GM23248 (cell line): ENCODE measurements at regions not wholly inside any gene's neighbourhood (a gene's known extent, or its start where the extent isn't known, plus 50 kb on each side); places are given as distances from the start of the nearest gene placed in this dataset.

Experiments used
- DNase-seq: peaks from one replicate; pipeline ENCODE4 v3.0.0-alpha.2; 2015
- H2AFZ ChIP-seq: fragments of 200-600 bp; sonication (generic); 2 replicates; pipeline ENCODE4 v1.6.1; 2016; ENCODE audit warnings: antibody characterized with exemption
- H3F3A ChIP-seq: fragments of 200-600 bp; sonication (generic); 2 replicates; pipeline ENCODE4 v1.6.1; 2016; ENCODE audit warnings: mild to moderate bottlenecking, antibody characterized with exemption, mixed run types; ENCODE audit not compliant: insufficient read depth
- H3K27ac ChIP-seq: fragments of 200-600 bp; sonication (generic); 2 replicates; pipeline ENCODE4 v1.5.1; 2016; ENCODE audit warnings: mild to moderate bottlenecking
- H3K27me3 ChIP-seq: fragments of 200-600 bp; sonication (generic); replicated peaks from 2 replicates; pipeline ENCODE4 v1.6.1; 2016; ENCODE audit warnings: mild to moderate bottlenecking; ENCODE audit not compliant: insufficient read depth
- H3K36me3 ChIP-seq: fragments of 200-600 bp; sonication (generic); 2 replicates; pipeline ENCODE4 v1.6.1; 2016; ENCODE audit warnings: low read depth, mild to moderate bottlenecking
- H3K4me1 ChIP-seq: fragments of 200-600 bp; sonication (generic); 2 replicates; pipeline ENCODE4 v1.6.1; 2016; ENCODE audit warnings: mild to moderate bottlenecking; ENCODE audit not compliant: insufficient read depth
- H3K4me2 ChIP-seq: fragments of 200-600 bp; sonication (generic); one replicate; pipeline ENCODE4 v1.6.1; 2016; ENCODE audit warnings: mild to moderate bottlenecking; ENCODE audit not compliant: unreplicated experiment
- H3K4me3 ChIP-seq: fragments of 200-600 bp; sonication (generic); 2 replicates; pipeline ENCODE4 v1.5.1; 2016; ENCODE audit warnings: mild to moderate bottlenecking
- H3K79me2 ChIP-seq: fragments of 200-600 bp; sonication (generic); 2 replicates; pipeline ENCODE4 v1.6.1; 2016; ENCODE audit warnings: mild to moderate bottlenecking; ENCODE audit not compliant: insufficient read depth
- H3K9ac ChIP-seq: fragments of 200-600 bp; sonication (generic); 2 replicates; pipeline ENCODE4 v1.6.1; 2016; ENCODE audit warnings: mild to moderate bottlenecking
- H3K9me2 ChIP-seq: fragments of 200-600 bp; sonication (generic); 2 replicates; pipeline ENCODE4 v1.6.1; 2016; ENCODE audit warnings: mixed run types, mild to moderate bottlenecking, moderate library complexity; ENCODE audit not compliant: insufficient read depth
- H3K9me3 ChIP-seq: fragments of 200-600 bp; sonication (generic); one replicate; pipeline ENCODE4 v1.6.1; 2017; ENCODE audit warnings: low read depth
- H4K20me1 ChIP-seq: fragments of 200-600 bp; sonication (generic); 2 replicates; pipeline ENCODE4 v1.6.0; 2016; ENCODE audit not compliant: insufficient read depth
- EZH2 ChIP-seq: fragments of 200-600 bp; sonication (generic); IDR thresholded peaks from 2 replicates; pipeline ENCODE4 v1.6.1; 2018; ENCODE audit warnings: antibody characterized with exemption, mild to moderate bottlenecking; ENCODE audit not compliant: insufficient read depth, poor library complexity, severe bottlenecking
- EZH2phosphoT487 ChIP-seq: fragments of 200-600 bp; sonication (generic); IDR thresholded peaks from 2 replicates; pipeline ENCODE4 v1.6.1; 2018; ENCODE audit warnings: antibody characterized with exemption, moderate library complexity, mild to moderate bottlenecking, low read depth; ENCODE audit not compliant: insufficient read depth
- WGBS, 2 experiments: methylation state at CpG; one replicate each; pipeline ENCODE4 v1.1.6; 2015 to 2017; ENCODE audit warnings: low lambda C conversion rate in 2 of 2, low coverage in 1 of 2; ENCODE audit errors: missing lambda C conversion rate in 2 of 2; 5-methylcytosine and 5-hydroxymethylcytosine counted together
- in situ Hi-C: fragments of 300-500 bp; cut with MboI; formaldehyde crosslinking; loops from 2 replicates; pipeline ENCODE4 v1.15.0; 2020

DNA sequence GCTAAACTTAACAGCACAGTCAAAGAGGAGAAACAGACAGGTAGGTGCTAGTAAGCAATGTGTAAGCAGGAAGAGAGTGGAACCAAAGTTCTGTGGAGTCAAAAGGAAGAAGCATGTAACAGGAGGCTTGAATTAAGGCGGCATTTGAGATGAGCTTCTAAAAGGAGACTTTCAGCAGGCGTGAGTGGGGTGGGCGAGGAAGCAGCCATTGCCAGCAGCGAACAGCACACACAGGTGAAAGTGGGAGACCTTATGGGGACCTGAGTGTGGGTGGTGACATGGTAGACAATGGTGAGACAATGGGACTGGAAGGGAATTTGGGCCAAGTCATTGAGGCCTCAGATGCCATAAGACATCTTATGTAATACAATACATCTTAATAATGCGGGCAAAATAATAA lies 195.0 kb downstream of the PAX1 start:
- H3K9ac ChIP-seq = no peak overlapping the region
- TF ChIP-seq EZH2 (no peak), EZH2phosphoT487 (no peak)
- 35 to 46% methylated on average over 5 of the region's 5 CpGs for WGBS, 2 experiments
- in situ Hi-C loops = no loop called here
- no peaks in the 10 kb centered on the region for H3K27me3 ChIP-seq
- H3K4me3 ChIP-seq = no peak overlapping the region
- no peak overlapping the region for H3K27ac ChIP-seq
- no peaks in the 10 kb centered on the region for H3K36me3 ChIP-seq
- H3K9me2 ChIP-seq = no peaks in the 10 kb centered on the region
- no peaks in the 10 kb centered on the region for H3F3A ChIP-seq
- no peaks in the 10 kb centered on the region for H3K9me3 ChIP-seq
- no peaks in the 10 kb centered on the region for H3K4me1 ChIP-seq
- no peak overlapping the region for H3K4me2 ChIP-seq
- no peaks in the 10 kb centered on the region for H4K20me1 ChIP-seq
- no peak for DNase-seq
- H2AFZ ChIP-seq = no peak overlapping the region
- H3K79me2 ChIP-seq = no peaks in the 10 kb centered on the region

DNA sequence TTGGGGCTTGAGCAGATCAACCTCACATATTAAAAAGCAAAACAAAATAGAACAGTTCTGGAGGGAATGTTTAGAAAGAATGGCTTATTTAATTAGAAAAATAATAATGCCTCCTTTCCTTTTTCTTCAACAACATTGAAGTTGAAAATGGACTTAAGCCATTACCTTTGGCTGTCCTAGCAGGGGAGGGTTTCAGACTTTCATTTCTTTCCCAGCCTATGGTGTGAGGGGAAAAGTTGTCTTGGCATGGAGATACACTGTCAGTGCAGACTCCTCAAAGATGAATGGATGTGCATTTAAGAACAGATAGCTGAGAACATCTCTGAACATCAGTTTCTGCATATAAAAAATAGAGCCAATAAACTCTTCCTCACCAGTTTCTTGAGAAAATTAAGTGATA lies 169.5 kb downstream of the PAX1 start:
- Histone ChIP-seq H3K4me1 (no peaks in the 10 kb centered on the region), H3K9me2 (no peaks in the 10 kb centered on the region), H3K36me3 (no peaks in the 10 kb centered on the region), H2AFZ (no peak overlapping the region), H3K4me3 (no peak overlapping the region), H4K20me1 (no peaks in the 10 kb centered on the region), H3K4me2 (no peak overlapping the region), H3K9ac (no peak overlapping the region), H3F3A (no peaks in the 10 kb centered on the region), H3K27ac (no peak overlapping the region), H3K79me2 (no peaks in the 10 kb centered on the region), H3K27me3 (no peaks in the 10 kb centered on the region), H3K9me3 (no peaks in the 10 kb centered on the region)
- DNase-seq = no peak
- no peak for TF ChIP-seq EZH2phosphoT487
- TF ChIP-seq EZH2 = no peak
- in situ Hi-C loops = loop anchor here (10.0 kb wide), 1 partner anchor 60 kb away; no protein-coding TSS in a partner anchor

DNA sequence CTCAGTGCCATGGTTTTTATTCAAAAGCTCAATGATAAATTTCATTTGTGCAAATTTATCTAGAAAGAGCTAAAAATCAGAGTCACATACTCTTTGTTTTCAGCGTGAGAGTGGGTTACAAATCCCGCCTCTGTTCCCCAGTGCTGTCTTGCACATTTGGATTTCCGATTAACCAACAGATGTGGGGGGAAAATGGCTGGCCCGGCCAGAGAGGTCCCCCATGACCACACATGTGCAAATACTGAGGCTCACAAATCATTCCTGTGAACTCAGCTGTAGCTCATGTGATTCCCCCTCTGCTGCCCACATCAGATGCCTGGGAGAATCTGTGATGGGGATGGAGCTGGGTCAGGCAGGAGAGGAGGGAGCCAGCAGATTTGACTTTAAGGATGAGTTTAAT lies 168.7 kb downstream of the PAX1 start:
- Histone ChIP-seq H4K20me1 (no peaks in the 10 kb centered on the region), H3K4me1 (no peaks in the 10 kb centered on the region), H3K36me3 (no peaks in the 10 kb centered on the region), H3K9ac (no peak overlapping the region), H3K4me2 (no peak overlapping the region), H3K27ac (no peak overlapping the region), H3K9me3 (no peaks in the 10 kb centered on the region), H3K27me3 (no peaks in the 10 kb centered on the region), H2AFZ (no peak overlapping the region), H3K79me2 (no peaks in the 10 kb centered on the region), H3F3A (no peaks in the 10 kb centered on the region), H3K9me2 (no peaks in the 10 kb centered on the region), H3K4me3 (no peak overlapping the region)
- in situ Hi-C loops = loop anchor here (10.0 kb wide), 1 partner anchor 59 kb away; no protein-coding TSS in a partner anchor
- DNase-seq = no peak
- TF ChIP-seq EZH2phosphoT487 (no peak), EZH2 (no peak)
- 9 to 13% methylated on average over 4 of the region's 4 CpGs for WGBS, 2 experiments

DNA sequence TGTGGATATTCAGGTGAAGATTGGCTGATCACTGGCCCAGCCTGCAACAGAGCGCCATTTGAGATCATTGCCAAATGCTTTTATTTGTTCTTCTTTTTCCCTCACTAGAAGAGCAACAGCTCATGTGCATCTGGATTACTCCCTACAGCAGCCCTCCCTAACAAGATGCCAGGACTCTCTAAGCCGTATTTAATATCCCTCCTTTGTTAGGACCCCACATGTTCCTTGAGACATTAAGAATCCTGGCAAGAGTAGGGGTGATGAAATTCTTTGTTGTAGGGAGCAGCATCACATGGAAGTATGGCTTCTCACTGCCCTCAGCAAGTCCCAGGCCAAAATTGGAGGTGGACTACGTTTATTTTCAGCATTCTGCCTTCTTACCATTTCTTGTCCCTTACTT lies 167.8 kb downstream of the PAX1 start:
- no peaks in the 10 kb centered on the region for H3K36me3 ChIP-seq
- H3K4me2 ChIP-seq = no peak overlapping the region
- no peaks in the 10 kb centered on the region for H3F3A ChIP-seq
- 0 to 4% methylated on average over 3 of the region's 3 CpGs for WGBS, 2 experiments
- H3K9me2 ChIP-seq = no peaks in the 10 kb centered on the region
- DNase-seq = no peak
- H3K79me2 ChIP-seq = no peaks in the 10 kb centered on the region
- no peak overlapping the region for H2AFZ ChIP-seq
- H3K27ac ChIP-seq = no peak overlapping the region
- TF ChIP-seq EZH2phosphoT487 (no peak), EZH2 (no peak)
- no peak overlapping the region for H3K4me3 ChIP-seq
- H3K9ac ChIP-seq = no peak overlapping the region
- H3K27me3 ChIP-seq = no peaks in the 10 kb centered on the region
- in situ Hi-C loops = loop anchor here (10.0 kb wide), 1 partner anchor 58 kb away; no protein-coding TSS in a partner anchor
- H3K4me1 ChIP-seq = no peaks in the 10 kb centered on the region
- no peaks in the 10 kb centered on the region for H4K20me1 ChIP-seq
- H3K9me3 ChIP-seq = no peaks in the 10 kb centered on the region

DNA sequence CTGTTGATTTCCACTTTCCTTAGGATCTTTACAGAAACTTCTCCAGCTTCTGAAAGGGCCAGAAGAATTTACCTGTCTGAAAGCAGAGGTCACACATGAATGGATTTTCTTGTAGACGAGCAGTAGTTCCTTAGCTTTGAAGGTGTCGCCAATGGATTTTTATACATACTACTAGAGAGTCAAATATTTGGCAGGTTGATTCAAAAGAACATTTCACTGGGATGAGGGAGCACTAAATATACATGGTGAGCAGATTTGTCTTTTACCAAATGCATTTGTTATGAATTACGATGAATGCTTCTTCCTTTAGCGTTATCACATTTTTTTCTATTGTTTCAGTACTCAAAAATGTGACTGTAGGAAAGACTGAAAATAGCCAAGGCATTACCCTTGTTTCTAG lies 162.3 kb downstream of the PAX1 start:
- Histone ChIP-seq H3F3A (no peaks in the 10 kb centered on the region), H3K4me2 (no peak overlapping the region), H3K9ac (no peak overlapping the region), H3K27me3 (no peaks in the 10 kb centered on the region), H3K27ac (no peak overlapping the region), H3K79me2 (no peaks in the 10 kb centered on the region), H3K9me2 (no peaks in the 10 kb centered on the region), H4K20me1 (no peaks in the 10 kb centered on the region), H3K4me3 (no peak overlapping the region), H2AFZ (no peak overlapping the region), H3K4me1 (no peaks in the 10 kb centered on the region), H3K9me3 (no peaks in the 10 kb centered on the region), H3K36me3 (no peaks in the 10 kb centered on the region)
- in situ Hi-C loops = no loop called here
- TF ChIP-seq EZH2phosphoT487 (no peak), EZH2 (no peak)
- WGBS, 2 experiments = 41 to 42% methylated on average over 4 of the region's 4 CpGs
- DNase-seq = no peak
